ENCODE measurements at regions not wholly inside any gene's neighbourhood (a gene's known extent, or its start where the extent isn't known, plus 50 kb on each side); places are given as distances from the start of the nearest gene placed in this dataset.

DNA sequence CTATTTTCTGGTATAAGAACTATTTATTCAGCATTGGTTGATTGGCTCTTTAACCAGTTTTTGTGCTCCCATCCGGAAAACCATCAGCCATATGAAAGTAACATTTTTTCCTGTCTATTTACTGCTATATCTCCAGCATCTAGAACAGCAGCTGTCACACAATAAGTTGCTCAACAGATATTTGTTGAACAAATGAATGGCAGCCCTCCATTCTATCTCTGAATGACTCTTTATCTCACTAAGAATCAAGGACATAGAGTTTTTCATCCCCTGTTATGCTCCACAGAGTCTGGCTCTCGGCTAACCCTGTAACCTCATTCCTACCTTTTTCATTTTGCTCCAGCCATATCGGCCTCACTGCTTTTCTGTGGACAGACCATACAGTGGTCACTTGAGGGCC lies 145.5 kb downstream of the SLITRK6 start:
- H3K27ac ChIP-seq (ENCODE audit: low read length) = no peak overlapping the region
- no peaks in the 10 kb centered on the region for H3K36me3 ChIP-seq (ENCODE audit: low read depth, low read length)
- intact Hi-C loops (cut with micrococcal nuclease) = no loop called here
- H4K20me1 ChIP-seq (ENCODE audit: low read length) = no peaks in the 10 kb centered on the region
- DNase-seq = no peak
- TF ChIP-seq EZH2 (IDR thresholded peaks at IDR 0.05; ENCODE audit: low read length, unreplicated experiment) = no peak
- TF ChIP-seq, protein P1, sequence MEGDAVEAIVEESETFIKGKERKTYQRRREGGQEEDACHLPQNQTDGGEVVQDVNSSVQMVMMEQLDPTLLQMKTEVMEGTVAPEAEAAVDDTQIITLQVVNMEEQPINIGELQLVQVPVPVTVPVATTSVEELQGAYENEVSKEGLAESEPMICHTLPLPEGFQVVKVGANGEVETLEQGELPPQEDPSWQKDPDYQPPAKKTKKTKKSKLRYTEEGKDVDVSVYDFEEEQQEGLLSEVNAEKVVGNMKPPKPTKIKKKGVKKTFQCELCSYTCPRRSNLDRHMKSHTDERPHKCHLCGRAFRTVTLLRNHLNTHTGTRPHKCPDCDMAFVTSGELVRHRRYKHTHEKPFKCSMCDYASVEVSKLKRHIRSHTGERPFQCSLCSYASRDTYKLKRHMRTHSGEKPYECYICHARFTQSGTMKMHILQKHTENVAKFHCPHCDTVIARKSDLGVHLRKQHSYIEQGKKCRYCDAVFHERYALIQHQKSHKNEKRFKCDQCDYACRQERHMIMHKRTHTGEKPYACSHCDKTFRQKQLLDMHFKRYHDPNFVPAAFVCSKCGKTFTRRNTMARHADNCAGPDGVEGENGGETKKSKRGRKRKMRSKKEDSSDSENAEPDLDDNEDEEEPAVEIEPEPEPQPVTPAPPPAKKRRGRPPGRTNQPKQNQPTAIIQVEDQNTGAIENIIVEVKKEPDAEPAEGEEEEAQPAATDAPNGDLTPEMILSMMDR (conservative IDR thresholded peaks at IDR 0.05; ENCODE audit: low read depth, low read length) = no peak
- no peak for TF ChIP-seq EZH2phosphoT487 (IDR thresholded peaks at IDR 0.05; ENCODE audit: borderline replicate concordance, low read length)
- peaks cover 5% of the 10 kb centered on the region; the same call in 1 of the 2 replicates for H3K4me1 ChIP-seq (ENCODE audit: insufficient read depth, low read length)
- POLR2A ChIA-PET (ENCODE audit: unreplicated experiment) = no interaction called here
- ATAC-seq = no peak
- H3K79me2 ChIP-seq (ENCODE audit: low read length) = no peaks in the 10 kb centered on the region
- no peak overlapping the region for H3K4me2 ChIP-seq (ENCODE audit: low read length)
- no peaks in the 10 kb centered on the region for H3K27me3 ChIP-seq (ENCODE audit: low read length)
- H3K9me2 ChIP-seq (replicated peaks; ENCODE audit: low read length) = no peaks in the 10 kb centered on the region
- H3K4me3 ChIP-seq (ENCODE audit: low read length) = no peak overlapping the region
- no TSS peak for BruUV-seq (replicated peaks)
- no peaks in the 10 kb centered on the region for H3F3A ChIP-seq (ENCODE audit: low read length, unreplicated experiment)
- H2AFZ ChIP-seq (ENCODE audit: low read length) = no peak overlapping the region
- no peaks in the 10 kb centered on the region for H3K9me3 ChIP-seq (ENCODE audit: low read length)
- CTCF ChIA-PET = no interaction called here
- no peak overlapping the region for H3K9ac ChIP-seq (ENCODE audit: low read length)

DNA sequence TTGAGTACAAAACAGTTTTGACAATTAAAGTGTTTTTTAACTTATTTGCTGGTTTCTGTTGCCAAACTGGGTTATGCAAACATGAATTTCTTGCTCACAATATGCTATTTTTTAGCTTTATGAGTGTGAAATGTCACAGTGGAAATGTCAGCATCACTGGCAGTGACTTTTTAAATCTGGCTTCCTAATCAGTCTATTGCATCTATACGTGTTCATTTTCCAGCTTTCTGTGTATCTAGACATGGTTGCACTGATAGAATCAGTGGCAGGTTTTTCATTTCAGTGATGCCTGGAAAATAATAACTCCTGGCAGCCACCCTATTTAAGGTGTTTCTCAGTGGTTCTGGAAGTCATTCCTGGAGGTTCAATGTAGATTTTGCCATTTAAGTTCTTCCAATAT lies 146.7 kb downstream of the SLITRK6 start:
- no peak for ATAC-seq
- TF ChIP-seq EZH2phosphoT487 (IDR thresholded peaks at IDR 0.05; ENCODE audit: borderline replicate concordance, low read length) (no peak), EZH2 (IDR thresholded peaks at IDR 0.05; ENCODE audit: low read length, unreplicated experiment) (no peak)
- TF ChIP-seq, protein P1 (conservative IDR thresholded peaks at IDR 0.05; ENCODE audit: low read depth, low read length) = no peak
- intact Hi-C loops (cut with micrococcal nuclease) = no loop called here
- H3K36me3 ChIP-seq (ENCODE audit: low read depth, low read length) = no peaks in the 10 kb centered on the region
- H3F3A ChIP-seq (ENCODE audit: low read length, unreplicated experiment) = no peaks in the 10 kb centered on the region
- H3K9me3 ChIP-seq (ENCODE audit: low read length) = no peaks in the 10 kb centered on the region
- H3K27me3 ChIP-seq (ENCODE audit: low read length) = no peaks in the 10 kb centered on the region
- H3K9ac ChIP-seq (ENCODE audit: low read length) = no peak overlapping the region
- H3K27ac ChIP-seq (ENCODE audit: low read length) = no peak overlapping the region
- no peak overlapping the region for H2AFZ ChIP-seq (ENCODE audit: low read length)
- CTCF ChIA-PET = no interaction called here
- H3K4me3 ChIP-seq (ENCODE audit: low read length) = no peak overlapping the region
- H3K4me2 ChIP-seq (ENCODE audit: low read length) = no peak overlapping the region
- no peak for DNase-seq
- POLR2A ChIA-PET (ENCODE audit: unreplicated experiment) = no interaction called here
- H3K79me2 ChIP-seq (ENCODE audit: low read length) = no peaks in the 10 kb centered on the region
- H3K9me2 ChIP-seq (replicated peaks; ENCODE audit: low read length) = no peaks in the 10 kb centered on the region
- no TSS peak for BruUV-seq (replicated peaks)
- H4K20me1 ChIP-seq (ENCODE audit: low read length) = no peaks in the 10 kb centered on the region
- H3K4me1 ChIP-seq (ENCODE audit: insufficient read depth, low read length) = peaks cover 5% of the 10 kb centered on the region; the same call in 1 of the 2 replicates

DNA sequence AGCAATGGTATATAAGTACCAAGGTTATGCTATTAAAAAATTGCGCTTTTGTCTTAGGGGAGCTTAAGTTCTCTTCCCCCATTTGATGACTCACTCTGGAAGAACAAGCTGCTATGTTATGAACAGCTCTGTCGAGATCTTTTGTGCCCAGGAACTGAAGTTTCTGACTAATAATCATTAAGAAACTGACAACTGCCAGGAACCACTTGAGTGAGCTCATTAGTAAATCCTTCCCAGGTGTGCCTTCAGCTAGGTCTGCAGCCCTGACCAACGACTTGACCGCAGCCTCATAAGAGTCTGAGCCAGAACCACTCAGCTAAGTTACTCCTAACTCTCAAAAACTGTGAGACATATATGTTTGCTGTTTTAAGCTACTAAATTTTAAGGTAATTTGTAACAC lies 147.8 kb downstream of the SLITRK6 start:
- H4K20me1 ChIP-seq (ENCODE audit: low read length) = no peaks in the 10 kb centered on the region
- H3K4me3 ChIP-seq (ENCODE audit: low read length) = no peak overlapping the region
- H3K9ac ChIP-seq (ENCODE audit: low read length) = no peak overlapping the region
- H2AFZ ChIP-seq (ENCODE audit: low read length) = no peak overlapping the region
- H3F3A ChIP-seq (ENCODE audit: low read length, unreplicated experiment) = no peaks in the 10 kb centered on the region
- DNase-seq = peak; percentile 13
- no peaks in the 10 kb centered on the region for H3K79me2 ChIP-seq (ENCODE audit: low read length)
- TF ChIP-seq, protein P1 (conservative IDR thresholded peaks at IDR 0.05; ENCODE audit: low read depth, low read length) = no peak
- TF ChIP-seq EZH2phosphoT487 (IDR thresholded peaks at IDR 0.05; ENCODE audit: borderline replicate concordance, low read length) (no peak), EZH2 (IDR thresholded peaks at IDR 0.05; ENCODE audit: low read length, unreplicated experiment) (no peak)
- intact Hi-C loops (cut with micrococcal nuclease) = no loop called here
- no peak overlapping the region for H3K4me2 ChIP-seq (ENCODE audit: low read length)
- H3K4me1 ChIP-seq (ENCODE audit: insufficient read depth, low read length) = peaks cover 5% of the 10 kb centered on the region; the same call in 1 of the 2 replicates
- no peaks in the 10 kb centered on the region for H3K36me3 ChIP-seq (ENCODE audit: low read depth, low read length)
- no peaks in the 10 kb centered on the region for H3K9me2 ChIP-seq (replicated peaks; ENCODE audit: low read length)
- ChIA-PET POLR2A (ENCODE audit: unreplicated experiment) (no interaction called here), CTCF (no interaction called here)
- no TSS peak for BruUV-seq (replicated peaks)
- H3K9me3 ChIP-seq (ENCODE audit: low read length) = no peaks in the 10 kb centered on the region
- no peak for ATAC-seq
- H3K27me3 ChIP-seq (ENCODE audit: low read length) = no peaks in the 10 kb centered on the region
- no peak overlapping the region for H3K27ac ChIP-seq (ENCODE audit: low read length)
